Neural crest cell (in vitro differentiated cells): ENCODE measurements at regions not wholly inside any gene's neighbourhood (a gene's known extent, or its start where the extent isn't known, plus 50 kb on each side); places are given as distances from the start of the nearest gene placed in this dataset.

Experiments used
- DNase-seq: peaks from one replicate; pipeline ENCODE4 v3.0.0; 2021; ENCODE audit warnings: low read depth, mixed read lengths, low spot score
- H3K27ac Mint-ChIP-seq: one replicate; pipeline ENCODE4 v1.8.0; 2021; ENCODE audit warnings: mild to moderate bottlenecking, mixed read lengths; ENCODE audit not compliant: unreplicated experiment
- H3K27me3 Mint-ChIP-seq: 2 replicates; pipeline ENCODE4 v1.8.0; 2021; ENCODE audit warnings: low read depth, mild to moderate bottlenecking, mixed read lengths
- H3K36me3 Mint-ChIP-seq: 2 replicates; pipeline ENCODE4 v1.8.0; 2021; ENCODE audit warnings: low read depth, mild to moderate bottlenecking, mixed read lengths
- H3K4me1 Mint-ChIP-seq: 2 replicates; pipeline ENCODE4 v1.8.0; 2021; ENCODE audit warnings: mixed read lengths
- H3K4me3 Mint-ChIP-seq: one replicate; pipeline ENCODE4 v1.8.0; 2021; ENCODE audit warnings: mild to moderate bottlenecking, mixed read lengths
- H3K9me3 Mint-ChIP-seq: 2 replicates; pipeline ENCODE4 v1.8.0; 2021; ENCODE audit warnings: mixed read lengths
- TF ChIP-seq, protein P1 (sequence below): fragments of 200-600 bp; sonication (generic); conservative IDR thresholded peaks from 2 replicates; pipeline ENCODE4 v1.5.0; 2021; ENCODE audit warnings: antibody characterized with exemption, mild to moderate bottlenecking

DNA sequence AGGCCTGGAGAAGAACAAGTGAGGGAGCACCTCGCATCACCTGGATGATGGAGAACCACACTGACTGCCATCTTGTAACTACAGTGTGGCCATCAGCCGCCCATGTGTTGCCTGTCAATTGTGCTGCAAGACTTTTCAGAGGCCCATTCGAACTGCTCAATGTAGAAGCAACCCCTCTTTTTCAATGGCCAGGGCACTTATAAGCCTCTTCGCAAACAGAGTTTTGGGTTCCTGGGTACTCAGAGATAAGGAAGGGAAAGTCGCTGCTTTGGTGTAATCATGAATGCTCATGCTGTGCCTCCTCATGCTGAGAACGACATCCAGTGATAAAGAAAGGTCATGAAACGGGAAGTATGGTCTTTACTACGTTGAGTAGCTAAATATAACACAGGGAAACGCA lies 143.9 kb upstream of the SLC39A10 start:
- peak overlapping the region; percentile 58 for H3K27ac Mint-ChIP-seq
- H3K4me1 Mint-ChIP-seq, result no peaks in the 10 kb centered on the region
- peaks cover 4% of the 10 kb centered on the region for H3K9me3 Mint-ChIP-seq
- DNase-seq, result no peak
- no peak overlapping the region for H3K4me3 Mint-ChIP-seq
- no peaks in the 10 kb centered on the region for H3K36me3 Mint-ChIP-seq
- TF ChIP-seq, protein P1, sequence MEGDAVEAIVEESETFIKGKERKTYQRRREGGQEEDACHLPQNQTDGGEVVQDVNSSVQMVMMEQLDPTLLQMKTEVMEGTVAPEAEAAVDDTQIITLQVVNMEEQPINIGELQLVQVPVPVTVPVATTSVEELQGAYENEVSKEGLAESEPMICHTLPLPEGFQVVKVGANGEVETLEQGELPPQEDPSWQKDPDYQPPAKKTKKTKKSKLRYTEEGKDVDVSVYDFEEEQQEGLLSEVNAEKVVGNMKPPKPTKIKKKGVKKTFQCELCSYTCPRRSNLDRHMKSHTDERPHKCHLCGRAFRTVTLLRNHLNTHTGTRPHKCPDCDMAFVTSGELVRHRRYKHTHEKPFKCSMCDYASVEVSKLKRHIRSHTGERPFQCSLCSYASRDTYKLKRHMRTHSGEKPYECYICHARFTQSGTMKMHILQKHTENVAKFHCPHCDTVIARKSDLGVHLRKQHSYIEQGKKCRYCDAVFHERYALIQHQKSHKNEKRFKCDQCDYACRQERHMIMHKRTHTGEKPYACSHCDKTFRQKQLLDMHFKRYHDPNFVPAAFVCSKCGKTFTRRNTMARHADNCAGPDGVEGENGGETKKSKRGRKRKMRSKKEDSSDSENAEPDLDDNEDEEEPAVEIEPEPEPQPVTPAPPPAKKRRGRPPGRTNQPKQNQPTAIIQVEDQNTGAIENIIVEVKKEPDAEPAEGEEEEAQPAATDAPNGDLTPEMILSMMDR, result no peak
- no peaks in the 10 kb centered on the region for H3K27me3 Mint-ChIP-seq

DNA sequence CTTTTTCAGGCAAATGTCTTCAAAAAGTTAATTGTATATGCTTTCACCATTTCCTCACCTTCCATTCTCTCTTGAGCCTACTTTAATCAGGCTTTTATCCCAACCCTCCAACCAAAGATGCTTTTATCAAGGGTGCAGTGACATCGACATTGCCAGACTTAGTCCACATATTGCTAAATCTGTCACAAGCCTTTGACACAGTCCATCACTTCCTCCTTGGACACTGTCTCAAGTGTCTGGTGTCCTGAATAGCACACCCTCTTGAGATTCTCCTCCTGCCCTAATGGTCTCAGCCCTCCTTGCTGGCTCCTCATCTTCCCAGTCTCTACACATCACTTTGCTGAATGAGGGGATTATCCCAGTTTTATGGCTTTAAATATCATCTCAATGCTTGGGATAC lies 147.5 kb upstream of the SLC39A10 start:
- DNase-seq, result no peak
- no peaks in the 10 kb centered on the region for H3K27me3 Mint-ChIP-seq
- H3K4me1 Mint-ChIP-seq, result no peaks in the 10 kb centered on the region

DNA sequence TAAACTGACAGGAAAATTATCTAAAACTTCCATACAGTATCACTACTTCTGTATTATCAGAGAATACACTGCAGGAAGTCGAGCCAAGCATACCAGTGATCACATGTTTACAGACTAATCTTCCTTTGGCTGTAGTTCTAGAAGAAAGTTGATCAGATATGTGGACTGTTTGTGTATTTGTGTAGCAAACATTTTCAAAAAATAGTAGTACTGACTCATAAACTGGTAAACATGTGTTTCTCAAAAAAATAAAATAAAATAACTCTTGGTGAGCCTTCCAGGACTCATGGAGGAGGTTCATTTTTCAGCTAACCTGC lies 148.9 kb upstream of the SLC39A10 start:
- no peak overlapping the region for H3K4me3 Mint-ChIP-seq
- no peaks in the 10 kb centered on the region for H3K36me3 Mint-ChIP-seq
- DNase-seq, result no peak
- no peaks in the 10 kb centered on the region for H3K4me1 Mint-ChIP-seq
- TF ChIP-seq, protein P1, result no peak
- peaks cover 4% of the 10 kb centered on the region for H3K9me3 Mint-ChIP-seq
- no peak overlapping the region for H3K27ac Mint-ChIP-seq
- no peaks in the 10 kb centered on the region for H3K27me3 Mint-ChIP-seq

More for the DNA sequence above, 147.5 kb upstream of the SLC39A10 start:
- no peak overlapping the region for H3K4me3 Mint-ChIP-seq
- H3K27ac Mint-ChIP-seq, result no peak overlapping the region
- peaks cover 4% of the 10 kb centered on the region for H3K9me3 Mint-ChIP-seq
- no peaks in the 10 kb centered on the region for H3K36me3 Mint-ChIP-seq
- TF ChIP-seq, protein P1, result no peak

DNA sequence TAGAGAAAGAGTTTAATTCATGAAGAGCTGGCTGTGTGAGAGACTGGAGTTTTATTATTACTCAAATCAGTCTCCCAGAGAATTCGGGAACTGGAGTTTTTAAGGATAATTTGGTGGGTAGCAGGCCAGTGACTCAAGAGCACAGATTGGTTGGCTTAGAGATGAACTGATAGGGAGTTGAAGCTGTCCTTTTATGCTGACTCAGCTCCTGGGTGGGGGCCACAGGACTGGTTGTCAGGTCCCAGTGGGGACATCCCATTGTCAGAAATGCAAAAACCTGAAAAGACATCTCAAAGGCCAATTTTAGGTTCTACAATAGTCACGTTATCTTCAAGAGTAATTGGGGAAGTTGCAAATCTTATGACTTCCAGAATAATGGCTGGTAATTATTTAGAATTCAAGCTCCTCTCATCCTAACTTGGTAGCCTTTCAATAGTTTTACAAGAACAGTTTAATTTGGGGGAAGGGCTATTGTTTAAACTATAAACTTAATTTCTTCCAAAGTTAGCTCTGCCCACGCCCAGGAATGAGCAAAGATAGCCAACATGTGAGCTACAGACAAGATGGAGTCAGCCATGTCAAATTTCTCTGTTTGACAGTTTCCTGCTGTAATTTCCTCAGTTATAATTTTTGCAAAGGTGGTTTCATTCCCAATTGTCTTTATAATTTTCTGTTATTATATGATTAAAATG lies 149.4 kb upstream of the SLC39A10 start:
- H3K36me3 Mint-ChIP-seq, result no peaks in the 10 kb centered on the region
- H3K9me3 Mint-ChIP-seq, result peaks cover 4% of the 10 kb centered on the region
- DNase-seq, result no peak
- H3K4me1 Mint-ChIP-seq, result no peaks in the 10 kb centered on the region
- no peak overlapping the region for H3K4me3 Mint-ChIP-seq
- TF ChIP-seq, protein P1, result no peak
- no peak overlapping the region for H3K27ac Mint-ChIP-seq
- no peaks in the 10 kb centered on the region for H3K27me3 Mint-ChIP-seq

DNA sequence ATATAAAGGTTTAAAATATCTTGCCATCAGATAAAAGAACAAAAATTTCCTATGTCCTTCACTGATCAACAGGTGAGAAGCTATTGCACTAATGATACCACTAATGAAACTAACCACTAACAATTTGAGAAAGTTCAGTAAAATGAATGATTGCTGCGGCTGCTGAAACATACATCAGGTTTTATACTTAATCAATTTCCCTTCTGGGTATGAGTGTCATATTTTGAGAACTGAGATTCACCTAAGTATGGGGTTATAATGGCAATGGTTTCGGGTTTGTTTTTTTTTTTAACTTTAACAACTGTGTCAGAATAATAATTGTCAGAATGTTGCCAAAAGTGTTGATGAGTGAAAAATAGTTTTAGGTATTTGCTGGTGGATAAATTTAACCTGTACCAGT lies 151.3 kb upstream of the SLC39A10 start:
- peaks cover 4% of the 10 kb centered on the region for H3K9me3 Mint-ChIP-seq
- no peak overlapping the region for H3K4me3 Mint-ChIP-seq
- H3K27me3 Mint-ChIP-seq, result no peaks in the 10 kb centered on the region
- H3K36me3 Mint-ChIP-seq, result no peaks in the 10 kb centered on the region
- DNase-seq, result no peak
- TF ChIP-seq, protein P1, result no peak
- H3K4me1 Mint-ChIP-seq, result no peaks in the 10 kb centered on the region
- H3K27ac Mint-ChIP-seq, result no peak overlapping the region

DNA sequence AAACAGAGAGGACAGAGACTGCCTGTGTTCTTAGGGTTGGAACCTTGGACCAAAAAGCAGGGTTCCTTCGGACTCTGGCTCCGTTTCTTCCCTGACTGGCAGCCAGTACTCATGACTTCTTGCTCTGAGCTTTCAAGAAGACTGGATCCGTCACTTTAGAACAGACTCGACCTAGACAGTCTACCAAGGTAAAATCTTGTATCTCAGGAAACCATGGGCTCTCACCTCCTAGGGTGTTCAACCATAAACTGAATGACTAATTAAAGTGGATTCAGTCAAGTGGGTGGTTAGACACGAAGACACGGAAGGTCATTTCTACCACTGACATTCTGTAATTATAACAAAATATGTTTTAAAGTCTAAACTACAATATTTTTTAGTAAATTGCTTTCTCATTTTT lies 153.8 kb upstream of the SLC39A10 start:
- DNase-seq, result no peak
- no peaks in the 10 kb centered on the region for H3K27me3 Mint-ChIP-seq

More for the DNA sequence above, 153.8 kb upstream of the SLC39A10 start:
- Mint-ChIP-seq H3K36me3 (no peaks in the 10 kb centered on the region), H3K4me3 (no peak overlapping the region), H3K4me1 (no peaks in the 10 kb centered on the region), H3K27ac (no peak overlapping the region), H3K9me3 (peaks cover 4% of the 10 kb centered on the region)
- TF ChIP-seq, protein P1, result no peak
